IMR-90 (cell line): ENCODE measurements at regions not wholly inside any gene's neighbourhood (a gene's known extent, or its start where the extent isn't known, plus 50 kb on each side); places are given as distances from the start of the nearest gene placed in this dataset.

Experiments
- CEBPB ChIP-seq: IDR thresholded peaks from 2 replicates; pipeline ENCODE4 v1.6.1; 2012; ENCODE audit warnings: low read depth, low read length, improper control_type of control experiment
- MAFK ChIP-seq: IDR thresholded peaks from 2 replicates; pipeline ENCODE4 v1.6.1; 2012; ENCODE audit warnings: low read depth, low read length, improper control_type of control experiment
- MXI1 ChIP-seq: IDR thresholded peaks from 2 replicates; pipeline ENCODE4 v1.6.1; 2012; ENCODE audit warnings: low read depth, mild to moderate bottlenecking, low read length, moderate library complexity, borderline replicate concordance
- POLR2A ChIP-seq: IDR thresholded peaks from 2 replicates; pipeline ENCODE4 v1.6.1; 2012; ENCODE audit warnings: mild to moderate bottlenecking, low read depth, low read length
- RAD21 ChIP-seq: IDR thresholded peaks from 2 replicates; pipeline ENCODE4 v1.6.1; 2012; ENCODE audit warnings: low read length, improper control_type of control experiment
- RFX5 ChIP-seq: IDR thresholded peaks from 2 replicates; pipeline ENCODE4 v1.8.0; 2012; ENCODE audit warnings: low read depth, mild to moderate bottlenecking, low read length, moderate library complexity
- SMC3 ChIP-seq: fragments of 150-350 bp; IDR thresholded peaks from 2 replicates; pipeline ENCODE4 v1.6.1; 2016; ENCODE audit warnings: low read depth, mild to moderate bottlenecking, antibody characterized with exemption, low read length, moderate library complexity
- TF ChIP-seq, protein P1 (sequence below): conservative IDR thresholded peaks from 2 replicates; pipeline ENCODE4 v1.5.1; 2012; ENCODE audit warnings: mild to moderate bottlenecking, low read depth, low read length, improper control_type of control experiment
- TF ChIP-seq, protein P2 (sequence below): fragments of 150-350 bp; IDR thresholded peaks from 2 replicates; pipeline ENCODE4 v1.6.1; 2016; ENCODE audit warnings: low read depth, mild to moderate bottlenecking, low read length, moderate library complexity, borderline replicate concordance
- TF ChIP-seq, protein P3 (sequence below): fragments of 150-350 bp; IDR thresholded peaks from 2 replicates; pipeline ENCODE4 v1.6.1; 2017; ENCODE audit warnings: mild to moderate bottlenecking, antibody characterized with exemption, low read length, low read depth

GRCh38 chr13:55572408-55572807 is 1568.3 kb upstream of the PRR20A start:
- TF ChIP-seq CEBPB (no peak), POLR2A (no peak), RAD21 (no peak), MXI1 (no peak), MAFK (no peak), RFX5 (no peak), SMC3 (no peak)
- TF ChIP-seq, protein P1, sequence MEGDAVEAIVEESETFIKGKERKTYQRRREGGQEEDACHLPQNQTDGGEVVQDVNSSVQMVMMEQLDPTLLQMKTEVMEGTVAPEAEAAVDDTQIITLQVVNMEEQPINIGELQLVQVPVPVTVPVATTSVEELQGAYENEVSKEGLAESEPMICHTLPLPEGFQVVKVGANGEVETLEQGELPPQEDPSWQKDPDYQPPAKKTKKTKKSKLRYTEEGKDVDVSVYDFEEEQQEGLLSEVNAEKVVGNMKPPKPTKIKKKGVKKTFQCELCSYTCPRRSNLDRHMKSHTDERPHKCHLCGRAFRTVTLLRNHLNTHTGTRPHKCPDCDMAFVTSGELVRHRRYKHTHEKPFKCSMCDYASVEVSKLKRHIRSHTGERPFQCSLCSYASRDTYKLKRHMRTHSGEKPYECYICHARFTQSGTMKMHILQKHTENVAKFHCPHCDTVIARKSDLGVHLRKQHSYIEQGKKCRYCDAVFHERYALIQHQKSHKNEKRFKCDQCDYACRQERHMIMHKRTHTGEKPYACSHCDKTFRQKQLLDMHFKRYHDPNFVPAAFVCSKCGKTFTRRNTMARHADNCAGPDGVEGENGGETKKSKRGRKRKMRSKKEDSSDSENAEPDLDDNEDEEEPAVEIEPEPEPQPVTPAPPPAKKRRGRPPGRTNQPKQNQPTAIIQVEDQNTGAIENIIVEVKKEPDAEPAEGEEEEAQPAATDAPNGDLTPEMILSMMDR = no peak
- TF ChIP-seq, protein P2, sequence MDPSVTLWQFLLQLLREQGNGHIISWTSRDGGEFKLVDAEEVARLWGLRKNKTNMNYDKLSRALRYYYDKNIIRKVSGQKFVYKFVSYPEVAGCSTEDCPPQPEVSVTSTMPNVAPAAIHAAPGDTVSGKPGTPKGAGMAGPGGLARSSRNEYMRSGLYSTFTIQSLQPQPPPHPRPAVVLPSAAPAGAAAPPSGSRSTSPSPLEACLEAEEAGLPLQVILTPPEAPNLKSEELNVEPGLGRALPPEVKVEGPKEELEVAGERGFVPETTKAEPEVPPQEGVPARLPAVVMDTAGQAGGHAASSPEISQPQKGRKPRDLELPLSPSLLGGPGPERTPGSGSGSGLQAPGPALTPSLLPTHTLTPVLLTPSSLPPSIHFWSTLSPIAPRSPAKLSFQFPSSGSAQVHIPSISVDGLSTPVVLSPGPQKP = no peak
- TF ChIP-seq, protein P3, sequence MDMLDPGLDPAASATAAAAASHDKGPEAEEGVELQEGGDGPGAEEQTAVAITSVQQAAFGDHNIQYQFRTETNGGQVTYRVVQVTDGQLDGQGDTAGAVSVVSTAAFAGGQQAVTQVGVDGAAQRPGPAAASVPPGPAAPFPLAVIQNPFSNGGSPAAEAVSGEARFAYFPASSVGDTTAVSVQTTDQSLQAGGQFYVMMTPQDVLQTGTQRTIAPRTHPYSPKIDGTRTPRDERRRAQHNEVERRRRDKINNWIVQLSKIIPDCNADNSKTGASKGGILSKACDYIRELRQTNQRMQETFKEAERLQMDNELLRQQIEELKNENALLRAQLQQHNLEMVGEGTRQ = no peak
